Hepatocyte (in vitro differentiated cells): ENCODE measurements at regions not wholly inside any gene's neighbourhood (a gene's known extent, or its start where the extent isn't known, plus 50 kb on each side); places are given as distances from the start of the nearest gene placed in this dataset.

Source experiments
- DNase-seq: peaks from one replicate; pipeline ENCODE4 v3.0.0-alpha.2; 2016; ENCODE audit warnings: low spot score
- H2AFZ ChIP-seq: fragments of 200-600 bp; sonication (generic); 2 replicates; pipeline ENCODE4 v1.6.0; 2016; ENCODE audit warnings: antibody characterized with exemption, mild to moderate bottlenecking
- H3K27ac ChIP-seq: fragments of 200-600 bp; sonication (generic); 2 replicates; pipeline ENCODE4 v1.5.1; 2016; ENCODE audit warnings: mild to moderate bottlenecking
- H3K27me3 ChIP-seq: fragments of 200-600 bp; sonication (generic); 2 replicates; pipeline ENCODE4 v1.6.1; 2016
- H3K36me3 ChIP-seq: fragments of 200-600 bp; sonication (generic); replicated peaks from 2 replicates; pipeline ENCODE4 v1.5.1; 2016; ENCODE audit warnings: low read depth; ENCODE audit not compliant: insufficient read depth
- H3K4me1 ChIP-seq: fragments of 200-600 bp; sonication (generic); 2 replicates; pipeline ENCODE4 v1.5.1; 2016; ENCODE audit warnings: mild to moderate bottlenecking, moderate library complexity; ENCODE audit not compliant: insufficient read depth
- H3K4me2 ChIP-seq: fragments of 200-600 bp; sonication (generic); 2 replicates; pipeline ENCODE4 v1.6.0; 2016
- H3K4me3 ChIP-seq: fragments of 200-600 bp; sonication (generic); 2 replicates; pipeline ENCODE4 v1.5.1; 2016; ENCODE audit warnings: mild to moderate bottlenecking
- H3K79me2 ChIP-seq: fragments of 200-600 bp; sonication (generic); 2 replicates; pipeline ENCODE4 v1.6.0; 2017; ENCODE audit warnings: mild to moderate bottlenecking
- H3K9me2 ChIP-seq: fragments of 200-600 bp; sonication (generic); replicated peaks from 2 replicates; pipeline ENCODE4 v1.6.0; 2017; ENCODE audit warnings: mild to moderate bottlenecking; ENCODE audit not compliant: insufficient read depth
- H3K9me3 ChIP-seq: fragments of 200-600 bp; sonication (generic); 2 replicates; pipeline ENCODE4 v1.5.1; 2016; ENCODE audit warnings: low read depth, mild to moderate bottlenecking
- H4K20me1 ChIP-seq: fragments of 200-600 bp; sonication (generic); 2 replicates; pipeline ENCODE4 v1.6.0; 2016; ENCODE audit warnings: mild to moderate bottlenecking; ENCODE audit not compliant: insufficient read depth, poor library complexity, severe bottlenecking
- CTCF ChIP-seq: fragments of 200-600 bp; sonication (generic); IDR thresholded peaks from 2 replicates; pipeline ENCODE4 v1.5.1; 2016; ENCODE audit warnings: antibody characterized with exemption, mild to moderate bottlenecking; ENCODE audit not compliant: poor library complexity
- EZH2 ChIP-seq: fragments of 200-600 bp; sonication (generic); IDR thresholded peaks from 2 replicates; pipeline ENCODE4 v1.6.1; 2016; ENCODE audit warnings: antibody characterized with exemption, mild to moderate bottlenecking, borderline replicate concordance
- EZH2phosphoT487 ChIP-seq: fragments of 200-600 bp; sonication (generic); IDR thresholded peaks from one replicate; pipeline ENCODE4 v1.6.1; 2018; ENCODE audit warnings: antibody characterized with exemption, mild to moderate bottlenecking, low read depth, moderate library complexity; ENCODE audit not compliant: unreplicated experiment, severe bottlenecking
- WGBS: methylation state at CpG from one replicate; pipeline ENCODE4 v1.1.6; 2016; ENCODE audit warnings: low lambda C conversion rate; ENCODE audit errors: missing lambda C conversion rate; 5-methylcytosine and 5-hydroxymethylcytosine counted together

- no peaks in the 10 kb centered on the region for H3K9me3 ChIP-seq
- no peak for DNase-seq
- TF ChIP-seq CTCF (no peak), EZH2 (no peak), EZH2phosphoT487 (no peak)
- no peaks in the 10 kb centered on the region for H3K4me1 ChIP-seq
- H3K9me2 ChIP-seq: no peaks in the 10 kb centered on the region
- H3K4me3 ChIP-seq: no peak overlapping the region
- no peak overlapping the region for H3K27ac ChIP-seq
- no peaks in the 10 kb centered on the region for H3K79me2 ChIP-seq
- no peak overlapping the region for H3K4me2 ChIP-seq
- H3K27me3 ChIP-seq: no peaks in the 10 kb centered on the region
- H2AFZ ChIP-seq: no peak overlapping the region
- H4K20me1 ChIP-seq: no peaks in the 10 kb centered on the region
- H3K36me3 ChIP-seq: no peaks in the 10 kb centered on the region
- WGBS: 89% methylated on average over 5 of the region's 5 CpGs
Observed at GRCh38 chr4:87716371-87717265, 66.5 kb downstream of the DMP1 start.

DNA sequence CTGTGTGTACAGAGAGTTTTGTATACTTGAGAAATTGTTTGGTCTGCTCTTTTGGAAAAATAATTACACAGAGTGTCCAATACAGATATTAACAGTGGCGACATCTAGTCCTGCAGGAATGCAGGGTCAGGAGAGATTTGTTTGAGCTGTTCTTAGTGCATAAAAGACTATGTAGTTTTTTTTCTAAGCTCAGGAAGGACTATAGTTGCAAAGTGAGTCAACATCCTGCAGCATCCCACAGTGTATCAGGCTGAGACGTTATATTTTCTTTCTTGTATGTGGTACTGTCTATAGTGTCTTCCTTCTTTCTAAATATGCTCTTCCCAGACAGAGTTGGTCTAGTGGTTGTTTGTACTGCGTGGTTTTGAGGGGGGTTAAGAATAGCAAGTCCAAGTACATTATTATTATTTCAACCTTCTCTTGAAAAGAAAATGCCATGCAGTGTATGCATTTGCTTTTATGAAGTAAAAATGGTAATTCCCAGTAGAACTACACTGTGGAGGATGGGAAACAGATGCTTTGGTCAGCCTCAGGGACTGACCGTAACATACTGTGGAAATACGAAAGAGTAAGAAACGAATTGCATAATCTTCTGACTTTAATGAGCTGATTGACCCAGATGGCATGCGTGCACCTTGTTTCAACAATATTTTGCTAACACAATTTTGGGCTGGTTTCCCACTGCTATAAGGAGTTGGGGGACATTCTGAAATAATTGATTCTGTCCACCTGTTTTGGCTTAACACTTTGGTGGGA is 67.4 kb downstream of the DMP1 start:
- no peak for DNase-seq
- Histone ChIP-seq H3K27ac (no peak overlapping the region), H3K4me3 (no peak overlapping the region), H3K4me2 (no peak overlapping the region), H3K9me3 (no peaks in the 10 kb centered on the region), H3K4me1 (no peaks in the 10 kb centered on the region), H2AFZ (no peak overlapping the region), H4K20me1 (no peaks in the 10 kb centered on the region), H3K79me2 (no peaks in the 10 kb centered on the region), H3K27me3 (no peaks in the 10 kb centered on the region), H3K36me3 (no peaks in the 10 kb centered on the region), H3K9me2 (no peaks in the 10 kb centered on the region)
- no peak for TF ChIP-seq EZH2
- no peak for TF ChIP-seq CTCF
- no peak for TF ChIP-seq EZH2phosphoT487
- 87% methylated on average over 7 of the region's 7 CpGs for WGBS

GRCh38 chr4:87718217-87718835 is 68.2 kb downstream of the DMP1 start:
- H3K4me1 ChIP-seq: no peaks in the 10 kb centered on the region
- H3K9me3 ChIP-seq: no peaks in the 10 kb centered on the region
- no peak overlapping the region for H3K27ac ChIP-seq
- no peaks in the 10 kb centered on the region for H4K20me1 ChIP-seq
- H3K4me3 ChIP-seq: no peak overlapping the region
- no peak overlapping the region for H2AFZ ChIP-seq
- 94% methylated on average over 5 of the region's 5 CpGs for WGBS
- no peaks in the 10 kb centered on the region for H3K79me2 ChIP-seq
- no peaks in the 10 kb centered on the region for H3K27me3 ChIP-seq
- TF ChIP-seq EZH2: no peak
- TF ChIP-seq EZH2phosphoT487: no peak
- TF ChIP-seq CTCF: no peak
- DNase-seq: no peak
- no peaks in the 10 kb centered on the region for H3K9me2 ChIP-seq
- no peak overlapping the region for H3K4me2 ChIP-seq
- no peaks in the 10 kb centered on the region for H3K36me3 ChIP-seq
